Liver (tissue), 8 donors: ENCODE measurements at regions not wholly inside any gene's neighbourhood (a gene's known extent, or its start where the extent isn't known, plus 50 kb on each side); places are given as distances from the start of the nearest gene placed in this dataset.

ENCODE experiments used
- DNase-seq: peaks from one replicate; pipeline ENCODE4 v3.0.0-alpha.2; 2017; ENCODE audit warnings: low spot score
- H3K27ac ChIP-seq, 2 donors: one replicate each; pipeline ENCODE4 v1.7.0; 2013; ENCODE audit warnings: inconsistent platforms in 2 of 2, low read length in 2 of 2, control low read depth in 1 of 2, low read depth in 1 of 2, mild to moderate bottlenecking in 1 of 2
- H3K27me3 ChIP-seq, 4 donors: one replicate each; pipeline versions ENCODE4 v1.6.1 to v1.7.0; 2013; ENCODE audit warnings: low read length in 3 of 4, inconsistent platforms in 1 of 4, mild to moderate bottlenecking in 1 of 4, moderate library complexity in 1 of 4; ENCODE audit not compliant: control insufficient read depth in 4 of 4, insufficient read depth in 4 of 4
- H3K36me3 ChIP-seq, 4 donors: one replicate each; pipeline versions ENCODE4 v1.6.1 to v1.7.0; 2013; ENCODE audit warnings: low read length in 3 of 4, mild to moderate bottlenecking in 3 of 4, low read depth in 1 of 4, moderate library complexity in 1 of 4; ENCODE audit not compliant: control insufficient read depth in 4 of 4, insufficient read depth in 3 of 4
- H3K4me1 ChIP-seq, 4 donors: one replicate each; pipeline versions ENCODE4 v1.6.1 to v1.7.0; 2013; ENCODE audit warnings: low read length in 3 of 4, mild to moderate bottlenecking in 3 of 4, moderate library complexity in 1 of 4; ENCODE audit not compliant: control insufficient read depth in 4 of 4, insufficient read depth in 4 of 4
- H3K4me3 ChIP-seq, 3 donors: one replicate each; pipeline versions ENCODE4 v1.6.1 to v1.7.0; 2013; ENCODE audit warnings: low read length in 3 of 3, control low read depth in 1 of 3, low read depth in 1 of 3, mild to moderate bottlenecking in 1 of 3
- H3K9ac ChIP-seq, 2 donors: one replicate each; pipeline ENCODE4 v1.7.0; 2013; ENCODE audit warnings: low read length in 2 of 2, mild to moderate bottlenecking in 2 of 2, moderate library complexity in 2 of 2, control low read depth in 1 of 2, low read depth in 1 of 2
- H3K9me3 ChIP-seq, 4 donors: one replicate each; pipeline versions ENCODE4 v1.6.1 to v1.7.0; 2013; ENCODE audit warnings: low read length in 3 of 4; ENCODE audit not compliant: control insufficient read depth in 4 of 4
- EGR1 ChIP-seq, 2 donors: IDR thresholded peaks; 2 replicates each; pipeline ENCODE4 v1.6.1; 2016 to 2018; ENCODE audit warnings: antibody characterized with exemption in 2 of 2, low read depth in 2 of 2
- FOXA1 ChIP-seq: IDR thresholded peaks from 2 replicates; pipeline ENCODE4 v1.6.1; 2016; ENCODE audit warnings: antibody characterized with exemption
- FOXA2 ChIP-seq: IDR thresholded peaks from 2 replicates; pipeline ENCODE4 v1.6.1; 2016; ENCODE audit warnings: antibody characterized with exemption
- GABPA ChIP-seq, 2 donors: IDR thresholded peaks in 1 of 2; conservative IDR thresholded peaks in 1 of 2; 2 replicates each; pipeline ENCODE4 v1.6.1; 2016; ENCODE audit warnings: antibody characterized with exemption in 2 of 2, mild to moderate bottlenecking in 1 of 2, moderate library complexity in 1 of 2
- HNF4A ChIP-seq, 2 donors: conservative IDR thresholded peaks; 2 replicates each; pipeline ENCODE4 v1.6.1; 2016; ENCODE audit warnings: antibody characterized with exemption in 2 of 2, mild to moderate bottlenecking in 2 of 2
- HNF4G ChIP-seq: IDR thresholded peaks from 2 replicates; pipeline ENCODE4 v1.6.1; 2016; ENCODE audit warnings: antibody characterized with exemption
- JUND ChIP-seq, 2 donors: IDR thresholded peaks; 2 replicates each; pipeline ENCODE4 v1.6.1; 2016; ENCODE audit warnings: antibody characterized with exemption in 2 of 2
- NR2F2 ChIP-seq: IDR thresholded peaks from 2 replicates; pipeline ENCODE4 v1.6.1; 2016; ENCODE audit warnings: antibody characterized with exemption
- RAD21 ChIP-seq, 2 donors: IDR thresholded peaks; 2 replicates each; pipeline ENCODE4 v1.6.1; 2016; ENCODE audit warnings: antibody characterized with exemption in 2 of 2, mild to moderate bottlenecking in 2 of 2
- RXRA ChIP-seq, 2 donors: IDR thresholded peaks; 2 replicates each; pipeline ENCODE4 v1.6.1; 2017 to 2018; ENCODE audit warnings: antibody characterized with exemption in 2 of 2, mild to moderate bottlenecking in 1 of 2
- SP1 ChIP-seq: IDR thresholded peaks from 2 replicates; pipeline ENCODE4 v1.6.1; 2018; ENCODE audit warnings: antibody characterized with exemption, mild to moderate bottlenecking
- TAF1 ChIP-seq: conservative IDR thresholded peaks from 2 replicates; pipeline ENCODE4 v1.6.1; 2016; ENCODE audit warnings: antibody characterized with exemption, mild to moderate bottlenecking
- YY1 ChIP-seq: IDR thresholded peaks from 2 replicates; pipeline ENCODE4 v1.6.1; 2016; ENCODE audit warnings: antibody characterized with exemption, mild to moderate bottlenecking
- WGBS: extraction: QIAGEN DNeasy Blood & Tissue Kit; methylation state at CpG from one replicate; pipeline ENCODE4 v1.1.7; 2013; 5-methylcytosine and 5-hydroxymethylcytosine counted together
- TF ChIP-seq, protein P1 (sequence below): IDR thresholded peaks from 2 replicates; pipeline ENCODE4 v1.6.1; 2016; ENCODE audit warnings: antibody characterized with exemption
- TF ChIP-seq, protein P2 (sequence below): IDR thresholded peaks from 2 replicates; pipeline ENCODE4 v1.6.1; 2016; ENCODE audit warnings: antibody characterized with exemption, mild to moderate bottlenecking
- TF ChIP-seq, protein P3 (sequence below): IDR thresholded peaks from 2 replicates; pipeline ENCODE4 v1.6.1; 2016; ENCODE audit warnings: antibody characterized with exemption
- TF ChIP-seq, protein P4 (sequence below): IDR thresholded peaks from 2 replicates; pipeline ENCODE4 v1.6.1; 2016; ENCODE audit warnings: antibody characterized with exemption
- TF ChIP-seq, protein P5 (sequence below): fragments of 150-350 bp; IDR thresholded peaks from 2 replicates; pipeline ENCODE4 v1.5.1; 2017; ENCODE audit warnings: improper control_type of control experiment, low read depth, low read length; ENCODE audit not compliant: missing input control
- donor health status: healthy.
- donor health status: healthy.
- donor health status: healthy.
- donor health status: healthy.
- donor health status: healthy.

DNA sequence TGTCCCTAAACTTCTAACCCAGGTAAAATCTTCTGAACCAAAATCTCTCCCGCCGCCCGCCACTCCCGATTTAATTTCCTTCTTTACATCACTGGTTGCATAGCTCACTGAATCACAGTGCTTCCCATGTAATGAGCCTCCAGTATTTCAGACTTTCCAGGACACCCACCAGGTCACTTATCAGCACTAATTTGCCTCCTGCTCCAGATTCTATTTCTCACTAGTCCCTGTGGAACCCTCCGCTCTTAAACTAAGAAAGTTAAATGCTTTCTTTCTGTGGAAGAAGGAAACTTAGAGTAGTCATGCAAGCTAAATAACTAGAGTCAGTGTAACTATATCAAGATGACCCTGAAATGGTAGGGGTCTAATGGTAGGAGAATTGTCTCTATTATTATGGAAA lies 106.6 kb upstream of the OPCML start:
- Histone ChIP-seq H3K4me1 (no peaks in the 10 kb centered on the region), H3K27ac (no peak overlapping the region), H3K9me3 (no peaks in the 10 kb centered on the region), H3K4me3 (no peak overlapping the region), H3K36me3 (no peaks in the 10 kb centered on the region), H3K9ac (no peak overlapping the region), H3K27me3 (peaks cover 0 to 4% (median 0%) of the 10 kb centered on the region in 4 donors)
- 83% methylated on average over 5 of the region's 5 CpGs for WGBS
- DNase-seq, result no peak
- TF ChIP-seq TAF1 (no peak), RAD21 (IDR thresholded peaks at IDR 0.05) (no peak), FOXA2 (no peak), YY1 (no peak)
- TF ChIP-seq, protein P1, sequence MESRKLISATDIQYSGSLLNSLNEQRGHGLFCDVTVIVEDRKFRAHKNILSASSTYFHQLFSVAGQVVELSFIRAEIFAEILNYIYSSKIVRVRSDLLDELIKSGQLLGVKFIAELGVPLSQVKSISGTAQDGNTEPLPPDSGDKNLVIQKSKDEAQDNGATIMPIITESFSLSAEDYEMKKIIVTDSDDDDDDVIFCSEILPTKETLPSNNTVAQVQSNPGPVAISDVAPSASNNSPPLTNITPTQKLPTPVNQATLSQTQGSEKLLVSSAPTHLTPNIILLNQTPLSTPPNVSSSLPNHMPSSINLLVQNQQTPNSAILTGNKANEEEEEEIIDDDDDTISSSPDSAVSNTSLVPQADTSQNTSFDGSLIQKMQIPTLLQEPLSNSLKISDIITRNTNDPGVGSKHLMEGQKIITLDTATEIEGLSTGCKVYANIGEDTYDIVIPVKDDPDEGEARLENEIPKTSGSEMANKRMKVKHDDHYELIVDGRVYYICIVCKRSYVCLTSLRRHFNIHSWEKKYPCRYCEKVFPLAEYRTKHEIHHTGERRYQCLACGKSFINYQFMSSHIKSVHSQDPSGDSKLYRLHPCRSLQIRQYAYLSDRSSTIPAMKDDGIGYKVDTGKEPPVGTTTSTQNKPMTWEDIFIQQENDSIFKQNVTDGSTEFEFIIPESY, result no peak

DNA sequence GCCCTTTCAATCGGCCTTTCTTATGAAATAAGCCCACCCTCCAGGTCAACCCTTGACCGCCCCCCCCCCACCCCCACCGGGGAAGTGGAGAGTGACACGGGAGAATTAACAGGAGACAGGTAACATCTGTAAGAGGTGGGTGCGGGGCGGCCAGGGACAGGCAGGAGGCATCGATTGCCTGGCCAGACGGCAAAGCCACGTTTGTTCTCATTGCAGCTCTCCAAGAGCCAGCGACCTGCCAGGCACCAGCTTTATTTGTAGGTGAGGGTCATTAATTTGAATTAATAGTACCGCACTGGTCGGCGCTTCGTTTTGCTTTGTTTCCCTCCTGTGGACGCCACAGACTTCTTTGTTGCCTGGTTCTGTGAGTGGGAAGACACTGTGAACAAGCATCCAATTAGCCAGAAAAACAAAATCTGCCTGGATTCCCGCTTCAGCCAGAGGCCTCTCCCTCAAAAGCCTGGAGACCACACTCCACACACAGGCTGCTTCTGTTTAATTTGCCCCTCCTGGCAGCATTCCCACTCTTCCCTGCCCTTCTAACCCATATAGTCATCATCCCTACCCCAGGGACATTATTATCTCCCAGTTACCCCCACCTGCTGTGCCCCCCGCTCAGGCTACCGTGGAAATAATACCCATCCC lies 104.5 kb upstream of the OPCML start:
- H3K4me1 ChIP-seq, result no peaks in the 10 kb centered on the region
- no peaks in the 10 kb centered on the region for H3K9me3 ChIP-seq
- H3K27ac ChIP-seq, result no peak overlapping the region
- H3K27me3 ChIP-seq, result peaks cover 0 to 4% (median 0%) of the 10 kb centered on the region in 4 donors
- H3K9ac ChIP-seq, result no peak overlapping the region
- no peak overlapping the region for H3K4me3 ChIP-seq
- DNase-seq, result no peak
- TF ChIP-seq EGR1 (IDR thresholded peaks at IDR 0.05; ENCODE audit: low read depth in 2 of 2) (no peak), TAF1 (no peak), FOXA1 (no peak), HNF4G (no peak), RXRA (IDR thresholded peaks at IDR 0.05) (no peak), NR2F2 (no peak), RAD21 (IDR thresholded peaks at IDR 0.05) (no peak), JUND (IDR thresholded peaks at IDR 0.05) (no peak), FOXA2 (no peak), SP1 (no peak), HNF4A (conservative IDR thresholded peaks at IDR 0.05) (no peak), YY1 (no peak), GABPA (IDR thresholded peaks at IDR 0.05 in 1 of 2, conservative IDR thresholded peaks at IDR 0.05 in 1 of 2) (no peak)
- TF ChIP-seq, protein P2, sequence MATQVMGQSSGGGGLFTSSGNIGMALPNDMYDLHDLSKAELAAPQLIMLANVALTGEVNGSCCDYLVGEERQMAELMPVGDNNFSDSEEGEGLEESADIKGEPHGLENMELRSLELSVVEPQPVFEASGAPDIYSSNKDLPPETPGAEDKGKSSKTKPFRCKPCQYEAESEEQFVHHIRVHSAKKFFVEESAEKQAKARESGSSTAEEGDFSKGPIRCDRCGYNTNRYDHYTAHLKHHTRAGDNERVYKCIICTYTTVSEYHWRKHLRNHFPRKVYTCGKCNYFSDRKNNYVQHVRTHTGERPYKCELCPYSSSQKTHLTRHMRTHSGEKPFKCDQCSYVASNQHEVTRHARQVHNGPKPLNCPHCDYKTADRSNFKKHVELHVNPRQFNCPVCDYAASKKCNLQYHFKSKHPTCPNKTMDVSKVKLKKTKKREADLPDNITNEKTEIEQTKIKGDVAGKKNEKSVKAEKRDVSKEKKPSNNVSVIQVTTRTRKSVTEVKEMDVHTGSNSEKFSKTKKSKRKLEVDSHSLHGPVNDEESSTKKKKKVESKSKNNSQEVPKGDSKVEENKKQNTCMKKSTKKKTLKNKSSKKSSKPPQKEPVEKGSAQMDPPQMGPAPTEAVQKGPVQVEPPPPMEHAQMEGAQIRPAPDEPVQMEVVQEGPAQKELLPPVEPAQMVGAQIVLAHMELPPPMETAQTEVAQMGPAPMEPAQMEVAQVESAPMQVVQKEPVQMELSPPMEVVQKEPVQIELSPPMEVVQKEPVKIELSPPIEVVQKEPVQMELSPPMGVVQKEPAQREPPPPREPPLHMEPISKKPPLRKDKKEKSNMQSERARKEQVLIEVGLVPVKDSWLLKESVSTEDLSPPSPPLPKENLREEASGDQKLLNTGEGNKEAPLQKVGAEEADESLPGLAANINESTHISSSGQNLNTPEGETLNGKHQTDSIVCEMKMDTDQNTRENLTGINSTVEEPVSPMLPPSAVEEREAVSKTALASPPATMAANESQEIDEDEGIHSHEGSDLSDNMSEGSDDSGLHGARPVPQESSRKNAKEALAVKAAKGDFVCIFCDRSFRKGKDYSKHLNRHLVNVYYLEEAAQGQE, result no peak
- TF ChIP-seq, protein P3, sequence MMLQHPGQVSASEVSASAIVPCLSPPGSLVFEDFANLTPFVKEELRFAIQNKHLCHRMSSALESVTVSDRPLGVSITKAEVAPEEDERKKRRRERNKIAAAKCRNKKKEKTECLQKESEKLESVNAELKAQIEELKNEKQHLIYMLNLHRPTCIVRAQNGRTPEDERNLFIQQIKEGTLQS, result no peak
- TF ChIP-seq, protein P4, sequence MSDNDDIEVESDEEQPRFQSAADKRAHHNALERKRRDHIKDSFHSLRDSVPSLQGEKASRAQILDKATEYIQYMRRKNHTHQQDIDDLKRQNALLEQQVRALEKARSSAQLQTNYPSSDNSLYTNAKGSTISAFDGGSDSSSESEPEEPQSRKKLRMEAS, result no peak
- TF ChIP-seq, protein P1, result no peak
- TF ChIP-seq, protein P5, sequence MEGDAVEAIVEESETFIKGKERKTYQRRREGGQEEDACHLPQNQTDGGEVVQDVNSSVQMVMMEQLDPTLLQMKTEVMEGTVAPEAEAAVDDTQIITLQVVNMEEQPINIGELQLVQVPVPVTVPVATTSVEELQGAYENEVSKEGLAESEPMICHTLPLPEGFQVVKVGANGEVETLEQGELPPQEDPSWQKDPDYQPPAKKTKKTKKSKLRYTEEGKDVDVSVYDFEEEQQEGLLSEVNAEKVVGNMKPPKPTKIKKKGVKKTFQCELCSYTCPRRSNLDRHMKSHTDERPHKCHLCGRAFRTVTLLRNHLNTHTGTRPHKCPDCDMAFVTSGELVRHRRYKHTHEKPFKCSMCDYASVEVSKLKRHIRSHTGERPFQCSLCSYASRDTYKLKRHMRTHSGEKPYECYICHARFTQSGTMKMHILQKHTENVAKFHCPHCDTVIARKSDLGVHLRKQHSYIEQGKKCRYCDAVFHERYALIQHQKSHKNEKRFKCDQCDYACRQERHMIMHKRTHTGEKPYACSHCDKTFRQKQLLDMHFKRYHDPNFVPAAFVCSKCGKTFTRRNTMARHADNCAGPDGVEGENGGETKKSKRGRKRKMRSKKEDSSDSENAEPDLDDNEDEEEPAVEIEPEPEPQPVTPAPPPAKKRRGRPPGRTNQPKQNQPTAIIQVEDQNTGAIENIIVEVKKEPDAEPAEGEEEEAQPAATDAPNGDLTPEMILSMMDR, result no peak
- WGBS, result 48% methylated on average over 18 of the region's 18 CpGs
- H3K36me3 ChIP-seq, result no peaks in the 10 kb centered on the region
